GM12878 (cell line): ENCODE measurements at regions not wholly inside any gene's neighbourhood (a gene's known extent, or its start where the extent isn't known, plus 50 kb on each side); places are given as distances from the start of the nearest gene placed in this dataset.
"Not testable (repeated sequence)": the region's sequence is repeated elsewhere in the genome, so short reads cannot be mapped to it uniquely, and the experiment has no call there.

Source experiments
- CREB1 ChIP-seq: IDR thresholded peaks from 2 replicates; pipeline ENCODE4 v1.6.1; 2012; ENCODE audit warnings: low read depth, mild to moderate bottlenecking, inconsistent platforms
- JUND ChIP-seq: IDR thresholded peaks from 2 replicates; pipeline ENCODE4 v1.6.1; 2012; ENCODE audit warnings: low read depth, mild to moderate bottlenecking, low read length, improper control_type of control experiment, moderate library complexity
- PBX3 ChIP-seq: IDR thresholded peaks from 2 replicates; pipeline ENCODE4 v1.6.1; 2011; ENCODE audit warnings: mild to moderate bottlenecking, low read depth, low read length, moderate library complexity; ENCODE audit not compliant: insufficient replicate concordance
- POLR2AphosphoS5 ChIP-seq: IDR thresholded peaks from 2 replicates; pipeline ENCODE4 v1.6.1; 2011; ENCODE audit warnings: mild to moderate bottlenecking, low read length, inconsistent platforms
- TBL1XR1 ChIP-seq: IDR thresholded peaks from 2 replicates; pipeline ENCODE4 v1.6.1; 2012; ENCODE audit warnings: low read depth, low read length, improper control_type of control experiment
- USF2 ChIP-seq: IDR thresholded peaks from 2 replicates; pipeline ENCODE4 v1.6.1; 2011; ENCODE audit warnings: low read depth, low read length, improper control_type of control experiment, borderline replicate concordance

- TF ChIP-seq CREB1, PBX3, POLR2AphosphoS5, JUND, USF2, TBL1XR1: not testable (repeated sequence)
Observed at GRCh38 chr2:176929387-176929786, 283.2 kb upstream of the HNRNPA3 start.
